DOHH2 (cell line): ENCODE measurements at regions not wholly inside any gene's neighbourhood (a gene's known extent, or its start where the extent isn't known, plus 50 kb on each side); places are given as distances from the start of the nearest gene placed in this dataset.

Source experiments
- H3F3A ChIP-seq: fragments of 200-600 bp; sonication (generic), shearing (Covaris generic); 2 replicates; pipeline ENCODE4 v1.6.0; 2016; ENCODE audit warnings: antibody characterized with exemption, mild to moderate bottlenecking; ENCODE audit not compliant: control insufficient read depth, insufficient read depth
- H3K27ac ChIP-seq: fragments of 200-600 bp; sonication (generic); 2 replicates; pipeline ENCODE4 v1.5.1; 2014; ENCODE audit warnings: low read depth, mild to moderate bottlenecking, low read length, moderate library complexity
- H3K27me3 ChIP-seq: fragments of 200-600 bp; sonication (generic); 2 replicates; pipeline ENCODE4 v1.6.1; 2014; ENCODE audit warnings: mild to moderate bottlenecking, low read length, mixed read lengths; ENCODE audit not compliant: control insufficient read depth
- H3K36me3 ChIP-seq: fragments of 200-600 bp; sonication (generic); 2 replicates; pipeline ENCODE4 v1.6.1; 2014; ENCODE audit warnings: mild to moderate bottlenecking, low read length, moderate library complexity, mixed read lengths; ENCODE audit not compliant: control insufficient read depth
- H3K4me1 ChIP-seq: fragments of 200-600 bp; sonication (generic); 2 replicates; pipeline ENCODE4 v1.6.1; 2014; ENCODE audit warnings: mild to moderate bottlenecking, low read length, mixed read lengths; ENCODE audit not compliant: control insufficient read depth
- H3K4me2 ChIP-seq: fragments of 200-600 bp; sonication (generic); 2 replicates; pipeline ENCODE4 v1.6.0; 2014; ENCODE audit warnings: mild to moderate bottlenecking, low read length, moderate library complexity
- H3K4me3 ChIP-seq: fragments of 200-600 bp; sonication (generic); 2 replicates; pipeline ENCODE4 v1.5.1; 2014; ENCODE audit warnings: mild to moderate bottlenecking, low read length, mixed read lengths
- H3K79me2 ChIP-seq: fragments of 200-600 bp; sonication (generic); 2 replicates; pipeline ENCODE4 v1.6.1; 2014; ENCODE audit warnings: mild to moderate bottlenecking, low read length, mixed read lengths; ENCODE audit not compliant: control insufficient read depth
- H3K9me2 ChIP-seq: fragments of 200-600 bp; sonication (generic); replicated peaks from 2 replicates; pipeline ENCODE4 v1.6.1; 2014; ENCODE audit warnings: mild to moderate bottlenecking, low read length, mixed read lengths; ENCODE audit not compliant: control insufficient read depth
- H3K9me3 ChIP-seq: fragments of 200-600 bp; sonication (generic); 2 replicates; pipeline ENCODE4 v1.6.1; 2014; ENCODE audit warnings: antibody characterized with exemption, low read length, mixed read lengths; ENCODE audit not compliant: control insufficient read depth, insufficient read depth
- H4K20me1 ChIP-seq: fragments of 200-600 bp; sonication (generic); 2 replicates; pipeline ENCODE4 v1.6.0; 2014; ENCODE audit warnings: low read depth, mild to moderate bottlenecking, antibody characterized with exemption, low read length, moderate library complexity; ENCODE audit not compliant: control insufficient read depth, insufficient read depth
- CTCF ChIP-seq: fragments of 200-600 bp; sonication (generic); IDR thresholded peaks from one replicate; pipeline ENCODE4 v1.5.1; 2014; ENCODE audit warnings: antibody characterized with exemption, mild to moderate bottlenecking, low read depth, low read length; ENCODE audit not compliant: poor library complexity, severe bottlenecking
- EZH2phosphoT487 ChIP-seq: fragments of 200-600 bp; sonication (generic); IDR thresholded peaks from 2 replicates; pipeline ENCODE4 v1.6.1; 2017; ENCODE audit warnings: borderline replicate concordance, mild to moderate bottlenecking, antibody characterized with exemption, low read length, moderate library complexity, mixed read lengths

GRCh38 chr2:145423809-145424208, 903.9 kb upstream of the ZEB2 start:
- H3K4me3 ChIP-seq = no peak overlapping the region
- H3K9me3 ChIP-seq = peaks cover 43% of the 10 kb centered on the region
- peaks cover 8% of the 10 kb centered on the region for H3K36me3 ChIP-seq
- H3K4me1 ChIP-seq = no peaks in the 10 kb centered on the region
- TF ChIP-seq EZH2phosphoT487 (no peak), CTCF (no peak)
- no peaks in the 10 kb centered on the region for H3K9me2 ChIP-seq
- H3K27me3 ChIP-seq = no peaks in the 10 kb centered on the region
- H3K79me2 ChIP-seq = no peaks in the 10 kb centered on the region
- no peak overlapping the region for H3K27ac ChIP-seq
- no peaks in the 10 kb centered on the region for H4K20me1 ChIP-seq
- no peaks in the 10 kb centered on the region for H3F3A ChIP-seq
- H3K4me2 ChIP-seq = no peak overlapping the region

GRCh38 chr2:145422576-145422975, 902.7 kb upstream of the ZEB2 start:
- no peaks in the 10 kb centered on the region for H3F3A ChIP-seq
- no peaks in the 10 kb centered on the region for H3K9me2 ChIP-seq
- no peaks in the 10 kb centered on the region for H3K27me3 ChIP-seq
- H3K9me3 ChIP-seq = peaks cover 50% of the 10 kb centered on the region
- no peaks in the 10 kb centered on the region for H3K79me2 ChIP-seq
- H3K4me2 ChIP-seq = no peak overlapping the region
- H4K20me1 ChIP-seq = no peaks in the 10 kb centered on the region
- no peak overlapping the region for H3K27ac ChIP-seq
- TF ChIP-seq CTCF (no peak), EZH2phosphoT487 (no peak)
- no peaks in the 10 kb centered on the region for H3K4me1 ChIP-seq
- peaks cover 12% of the 10 kb centered on the region for H3K36me3 ChIP-seq
- H3K4me3 ChIP-seq = no peak overlapping the region

GRCh38 chr2:145421841-145422240, 901.9 kb upstream of the ZEB2 start:
- H3K4me3 ChIP-seq = no peak overlapping the region
- no peaks in the 10 kb centered on the region for H4K20me1 ChIP-seq
- H3K9me2 ChIP-seq = no peaks in the 10 kb centered on the region
- H3K27ac ChIP-seq = no peak overlapping the region
- H3K4me2 ChIP-seq = no peak overlapping the region
- peaks cover 12% of the 10 kb centered on the region for H3K36me3 ChIP-seq
- no peak for TF ChIP-seq EZH2phosphoT487
- no peak for TF ChIP-seq CTCF
- H3K9me3 ChIP-seq = peaks cover 50% of the 10 kb centered on the region
- no peaks in the 10 kb centered on the region for H3K79me2 ChIP-seq
- no peaks in the 10 kb centered on the region for H3K4me1 ChIP-seq
- no peaks in the 10 kb centered on the region for H3K27me3 ChIP-seq
- no peaks in the 10 kb centered on the region for H3F3A ChIP-seq

GRCh38 chr2:145416640-145417039, 896.7 kb upstream of the ZEB2 start:
- peaks cover 78% of the 10 kb centered on the region for H3K9me3 ChIP-seq
- H3K79me2 ChIP-seq = no peaks in the 10 kb centered on the region
- peaks cover 55% of the 10 kb centered on the region for H3K36me3 ChIP-seq
- no peak overlapping the region for H3K4me3 ChIP-seq
- no peak overlapping the region for H3K27ac ChIP-seq
- H3F3A ChIP-seq = peaks cover 16% of the 10 kb centered on the region
- H4K20me1 ChIP-seq = no peaks in the 10 kb centered on the region
- no peak overlapping the region for H3K4me2 ChIP-seq
- H3K27me3 ChIP-seq = no peaks in the 10 kb centered on the region
- peaks cover 26% of the 10 kb centered on the region for H3K4me1 ChIP-seq
- TF ChIP-seq CTCF (no peak), EZH2phosphoT487 (no peak)
- no peaks in the 10 kb centered on the region for H3K9me2 ChIP-seq
